K562 (cell line): ENCODE measurements at regions not wholly inside any gene's neighbourhood (a gene's known extent, or its start where the extent isn't known, plus 50 kb on each side); places are given as distances from the start of the nearest gene placed in this dataset.

Experiments
- ATAC-seq: fragments of 200-7000 bp; cut with Tn5 transposase; 3 replicates; pipeline ENCODE4 v1.9.1; 2020; ENCODE audit warnings: moderate library complexity
- BruUV-seq: library from RNA; stranded (reverse); fragments of 400-500 nt; replicated peaks from 2 replicates; lab custom pipeline; 2021; lab: Mats Ljungman, UMichigan
- CTCF ChIA-PET: fragments of 300-600 bp; formaldehyde crosslinking; extraction: SDS; loops from one replicate; lab custom pipeline; 2021; ENCODE audit warnings: low intra/inter-chr PET ratio; lab: Yijun Ruan, JAX
- POLR2A ChIA-PET: fragments of 300-600, 350-650 bp; sonication (Branson Sonifier 250); formaldehyde crosslinking; extraction: SDS; loops from one replicate; lab custom pipeline; 2021; ENCODE audit warnings: antibody characterized with exemption, inconsistent platforms; lab: Yijun Ruan, JAX
- DNase-seq, 4 experiments: peaks; one replicate each; pipeline versions ENCODE4 v3.0.0 to v3.0.0-alpha.2; 2011 to 2018; ENCODE audit warnings: low spot score in 3 of 4, mixed read lengths in 3 of 4; ENCODE audit errors: extremely low read depth in 1 of 4
- FAIRE-seq: peaks from 2 replicates; lab custom pipeline; 2011; peaks lifted over from hg19 to GRCh38; lab: Jason Lieb, UNC
- H2AFZ ChIP-seq: 2 replicates; pipeline ENCODE4 v1.6.0; 2011; ENCODE audit warnings: low read depth, low read length, control low read depth, inconsistent platforms
- H3K27ac ChIP-seq: fragments of 200-600 bp; 3 replicates; pipeline ENCODE4 v1.8.0; 2011; ENCODE audit warnings: low read depth, mild to moderate bottlenecking, control low read depth, inconsistent platforms, low read length, moderate library complexity, mixed read lengths; ENCODE audit errors: extremely low read depth
- H3K27me3 ChIP-seq, 2 experiments: fragments of 300-600 bp in 1 of 2; 2 replicates in 1 of 2; 3 replicates in 1 of 2; pipeline versions ENCODE4 v1.6.0 to v1.8.0; 2011; ENCODE audit warnings: inconsistent platforms in 2 of 2, low read length in 2 of 2, mild to moderate bottlenecking in 1 of 2, mixed read lengths in 1 of 2, moderate library complexity in 1 of 2; ENCODE audit not compliant: control insufficient read depth in 2 of 2, insufficient read depth in 2 of 2
- H3K36me3 ChIP-seq: fragments of 300-600 bp; 3 replicates; pipeline ENCODE4 v1.8.0; 2011; ENCODE audit warnings: mild to moderate bottlenecking, low read length, inconsistent platforms; ENCODE audit not compliant: control insufficient read depth, insufficient read depth
- H3K4me1 ChIP-seq, 2 experiments: fragments of 200-600 bp in 1 of 2; replicated peaks in 1 of 2; 2 replicates in 1 of 2; 3 replicates in 1 of 2; pipeline versions ENCODE4 v1.5.1 to v1.8.0; 2011; ENCODE audit warnings: inconsistent platforms in 2 of 2, low read length in 2 of 2, mild to moderate bottlenecking in 1 of 2, mixed read lengths in 1 of 2, moderate library complexity in 1 of 2; ENCODE audit not compliant: control insufficient read depth in 2 of 2, insufficient read depth in 2 of 2
- H3K4me2 ChIP-seq: 2 replicates; pipeline ENCODE4 v1.6.1; 2011; ENCODE audit warnings: low read length, control low read depth, inconsistent platforms, mixed read lengths; ENCODE audit not compliant: insufficient read depth
- H3K4me3 ChIP-seq: fragments of 200-600 bp; sonication (generic), shearing (Covaris generic); 2 replicates; pipeline ENCODE4 v1.5.1; 2016; ENCODE audit warnings: control low read depth, inconsistent platforms
- H3K79me2 ChIP-seq: fragments of 200-600 bp; 3 replicates; pipeline ENCODE4 v1.8.0; 2011; ENCODE audit warnings: low read length, inconsistent platforms; ENCODE audit not compliant: control insufficient read depth, insufficient read depth
- H3K9ac ChIP-seq, 2 experiments: 2 replicates each; pipeline versions ENCODE4 v1.6.0 to v1.6.1; 2011; ENCODE audit warnings: low read depth in 2 of 2, low read length in 2 of 2, control low read depth in 1 of 2, inconsistent platforms in 1 of 2, mild to moderate bottlenecking in 1 of 2, mixed read lengths in 1 of 2; ENCODE audit not compliant: insufficient read depth in 1 of 2
- H3K9me1 ChIP-seq: one replicate; pipeline ENCODE4 v1.6.0; 2011; ENCODE audit warnings: inconsistent platforms, mild to moderate bottlenecking, low read length, moderate library complexity; ENCODE audit not compliant: control insufficient read depth, insufficient read depth
- H3K9me3 ChIP-seq: replicated peaks from 2 replicates; pipeline ENCODE4 v1.5.1; 2011; ENCODE audit warnings: low read depth, low read length, inconsistent platforms; ENCODE audit not compliant: control insufficient read depth, insufficient read depth
- H4K20me1 ChIP-seq: replicated peaks from 2 replicates; pipeline ENCODE4 v1.6.1; 2011; ENCODE audit warnings: low read length, inconsistent platforms, mixed read lengths; ENCODE audit not compliant: control insufficient read depth, insufficient read depth
- BACH1 ChIP-seq: fragments of 200-800 bp; sonication (Bioruptor generic); IDR thresholded peaks from 2 replicates; pipeline ENCODE4 v1.6.1; 2016; ENCODE audit warnings: missing genetic modification characterization, missing compliant biosample characterization
- FOXM1 ChIP-seq, 2 experiments: fragments of 450-650 bp in 1 of 2; sonication (generic) in 1 of 2; formaldehyde crosslinking in 1 of 2; IDR thresholded peaks; 2 replicates each; pipeline versions ENCODE4 v1.6.1 to v1.9.0; 2017 to 2022; ENCODE audit warnings: low read depth in 2 of 2, mild to moderate bottlenecking in 2 of 2, missing genetic modification reagents in 1 of 2, moderate library complexity in 1 of 2
- MEF2D ChIP-seq: conservative IDR thresholded peaks from 2 replicates; pipeline ENCODE4 v1.6.1; 2016; ENCODE audit warnings: low read depth, missing genetic modification characterization, missing compliant biosample characterization
- SAP30 ChIP-seq: fragments of 200-600 bp; sonication (generic); IDR thresholded peaks from 2 replicates; pipeline ENCODE4 v1.6.1; 2012; ENCODE audit warnings: borderline replicate concordance, low read depth, mild to moderate bottlenecking, moderate library complexity, low read length, control low read depth, inconsistent platforms; ENCODE audit not compliant: insufficient read depth, poor library complexity, severe bottlenecking
- SP1 ChIP-seq: sonication (generic); formaldehyde crosslinking; IDR thresholded peaks from 2 replicates; pipeline ENCODE4 v1.8.1; 2022; ENCODE audit warnings: mild to moderate bottlenecking, missing genetic modification reagents
- TGIF2 ChIP-seq: sonication (generic); formaldehyde crosslinking; IDR thresholded peaks from 2 replicates; pipeline ENCODE4 v1.8.1; 2022; ENCODE audit warnings: mild to moderate bottlenecking, missing genetic modification reagents, moderate library complexity
- ZNF584 ChIP-seq: fragments of 200-800 bp; sonication (Bioruptor generic); IDR thresholded peaks from 2 replicates; pipeline ENCODE4 v1.6.1; 2016; ENCODE audit warnings: low read depth, mild to moderate bottlenecking, missing genetic modification characterization, missing compliant biosample characterization
- WGBS: fragments of 100-300 bp; shearing (Covaris generic); methylation state at CpG from one replicate; pipeline ENCODE4 v1.1.6; 2016; ENCODE audit warnings: low coverage, mixed read lengths; ENCODE audit not compliant: insufficient coverage; ENCODE audit errors: missing lambda C conversion rate; 5-methylcytosine and 5-hydroxymethylcytosine counted together
- in situ Hi-C: fragments of 300-500 bp; cut with MboI; formaldehyde crosslinking; loops from 4 replicates; pipeline ENCODE4 v1.15.0; 2018; ENCODE audit warnings: inconsistent platforms, mixed read lengths
- intact Hi-C: fragments of 100-400 bp; cut with micrococcal nuclease; formaldehyde crosslinking; loops from 2 replicates; pipeline ENCODE4 v1.14.2; 2022
- TF ChIP-seq, protein P1 (sequence below): fragments of 450-650 bp; formaldehyde crosslinking; IDR thresholded peaks from 2 replicates; pipeline ENCODE4 v1.4.0; 2020; ENCODE audit warnings: mild to moderate bottlenecking, moderate library complexity

DNA sequence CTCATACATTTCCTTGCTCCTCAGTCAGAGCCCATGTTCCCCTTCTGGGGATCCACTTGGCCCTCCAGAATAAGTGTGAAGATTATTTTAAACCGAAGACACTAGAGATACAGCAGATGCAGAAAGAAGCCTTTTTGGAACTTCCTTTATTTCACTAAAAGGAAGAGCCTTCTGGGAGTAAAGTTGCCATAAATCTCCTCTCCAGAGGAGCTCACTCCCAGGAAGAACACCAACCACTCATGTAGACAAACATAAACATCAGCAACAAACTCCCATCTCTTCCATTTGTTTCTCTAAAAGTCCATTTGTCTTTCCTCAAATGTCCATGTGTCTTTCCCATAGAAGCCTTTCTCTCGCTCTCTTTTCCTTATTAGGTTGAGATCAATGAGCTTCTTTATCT is 62.4 kb upstream of the MSH6 start:
- H3K27me3 ChIP-seq, result peaks cover 6 to 30% of the 10 kb centered on the region in 2 experiments; a peak in 4 of 5 replicates
- no peaks in the 10 kb centered on the region for H3K9me1 ChIP-seq
- H3K4me3 ChIP-seq, result no peak overlapping the region
- H4K20me1 ChIP-seq, result no peaks in the 10 kb centered on the region
- H3K4me2 ChIP-seq, result no peak overlapping the region
- H3K9ac ChIP-seq, result no peak overlapping the region
- ChIA-PET CTCF (no interaction called here), POLR2A (interaction anchor here (0.9 kb wide), 1 partner anchor 12 kb away, joined by 3 read pairs; no protein-coding TSS in a partner anchor)
- no peaks in the 10 kb centered on the region for H3K79me2 ChIP-seq
- BruUV-seq, result no TSS peak
- DNase-seq (no peak), ATAC-seq (no peak), FAIRE-seq (no peak)
- TF ChIP-seq ZNF584 (no peak), TGIF2 (CRISPR knock-in tag) (no peak), BACH1 (no peak), SAP30 (no peak), MEF2D (tag) (no peak), SP1 (no peak), FOXM1 (IDR thresholded peaks at IDR 0.05; ENCODE audit: low read depth) (no peak), FOXM1 (CRISPR knock-in tag; IDR thresholded peaks at IDR 0.05; ENCODE audit: low read depth) (no peak)
- TF ChIP-seq, protein P1, sequence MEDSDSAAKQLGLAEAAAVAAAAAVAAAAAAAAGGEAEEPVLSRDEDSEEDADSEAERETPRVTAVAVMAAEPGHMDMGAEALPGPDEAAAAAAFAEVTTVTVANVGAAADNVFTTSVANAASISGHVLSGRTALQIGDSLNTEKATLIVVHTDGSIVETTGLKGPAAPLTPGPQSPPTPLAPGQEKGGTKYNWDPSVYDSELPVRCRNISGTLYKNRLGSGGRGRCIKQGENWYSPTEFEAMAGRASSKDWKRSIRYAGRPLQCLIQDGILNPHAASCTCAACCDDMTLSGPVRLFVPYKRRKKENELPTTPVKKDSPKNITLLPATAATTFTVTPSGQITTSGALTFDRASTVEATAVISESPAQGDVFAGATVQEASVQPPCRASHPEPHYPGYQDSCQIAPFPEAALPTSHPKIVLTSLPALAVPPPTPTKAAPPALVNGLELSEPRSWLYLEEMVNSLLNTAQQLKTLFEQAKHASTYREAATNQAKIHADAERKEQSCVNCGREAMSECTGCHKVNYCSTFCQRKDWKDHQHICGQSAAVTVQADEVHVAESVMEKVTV (CRISPR knock-in tag), result no peak
- intact Hi-C loops (no loop called here), in situ Hi-C loops (no loop called here)
- no peaks in the 10 kb centered on the region for H3K36me3 ChIP-seq
- no peak overlapping the region for H2AFZ ChIP-seq
- H3K27ac ChIP-seq, result no peak overlapping the region
- WGBS, result 0% methylated on average over 2 of the region's 2 CpGs
- H3K9me3 ChIP-seq, result no peaks in the 10 kb centered on the region
- H3K4me1 ChIP-seq, result no peaks in the 10 kb centered on the region
